NOMO-1 treated with DMSO at 0.1 percent for 48 hours (cell line): ENCODE measurements at regions not wholly inside any gene's neighbourhood (a gene's known extent, or its start where the extent isn't known, plus 50 kb on each side); places are given as distances from the start of the nearest gene placed in this dataset.

Source experiments
- DNase-seq: peaks from one replicate; lab custom pipeline; 2025; ENCODE audit not compliant: unreplicated experiment; lab: John Stamatoyannopoulos, UW

DNA sequence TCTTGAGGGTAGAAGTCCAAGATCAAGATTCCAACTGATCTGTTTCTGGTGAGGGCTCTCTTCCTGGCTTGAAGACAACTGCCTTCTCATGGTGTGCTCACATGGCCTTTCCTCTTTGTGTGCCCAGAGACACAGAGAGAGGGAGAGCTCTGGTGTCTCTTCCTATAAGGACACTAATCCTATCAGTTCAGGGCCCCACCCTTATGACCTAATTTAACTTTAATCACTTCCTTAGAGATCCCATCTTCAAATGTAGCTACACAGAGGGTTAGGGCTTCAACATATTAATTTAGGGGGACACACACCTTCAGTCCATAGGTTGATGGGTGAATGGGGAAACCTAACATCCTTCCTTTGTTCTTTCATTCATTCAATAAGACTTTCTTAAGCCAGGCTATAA is 144.6 kb downstream of the MN1 start:
- no peak for DNase-seq

DNA sequence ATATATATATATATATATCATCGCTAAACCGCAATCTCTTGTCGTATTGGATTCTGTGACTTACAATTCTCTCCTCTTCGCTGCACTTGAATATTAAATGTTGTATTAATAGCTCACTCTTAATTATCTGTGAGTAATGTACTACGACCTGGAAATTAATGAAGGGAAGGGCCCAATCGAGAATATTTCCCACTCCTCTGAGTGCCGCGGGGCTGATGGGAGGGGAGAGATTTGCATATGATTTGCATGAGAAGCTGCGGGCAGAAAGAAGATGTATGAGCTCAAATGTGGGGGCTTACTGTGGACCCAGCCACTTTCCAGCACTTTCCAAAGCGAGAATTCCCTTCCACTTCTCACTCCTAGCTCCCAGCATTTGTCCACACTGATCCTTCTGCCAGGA is 141.2 kb downstream of the MN1 start:
- DNase-seq: no peak

DNA sequence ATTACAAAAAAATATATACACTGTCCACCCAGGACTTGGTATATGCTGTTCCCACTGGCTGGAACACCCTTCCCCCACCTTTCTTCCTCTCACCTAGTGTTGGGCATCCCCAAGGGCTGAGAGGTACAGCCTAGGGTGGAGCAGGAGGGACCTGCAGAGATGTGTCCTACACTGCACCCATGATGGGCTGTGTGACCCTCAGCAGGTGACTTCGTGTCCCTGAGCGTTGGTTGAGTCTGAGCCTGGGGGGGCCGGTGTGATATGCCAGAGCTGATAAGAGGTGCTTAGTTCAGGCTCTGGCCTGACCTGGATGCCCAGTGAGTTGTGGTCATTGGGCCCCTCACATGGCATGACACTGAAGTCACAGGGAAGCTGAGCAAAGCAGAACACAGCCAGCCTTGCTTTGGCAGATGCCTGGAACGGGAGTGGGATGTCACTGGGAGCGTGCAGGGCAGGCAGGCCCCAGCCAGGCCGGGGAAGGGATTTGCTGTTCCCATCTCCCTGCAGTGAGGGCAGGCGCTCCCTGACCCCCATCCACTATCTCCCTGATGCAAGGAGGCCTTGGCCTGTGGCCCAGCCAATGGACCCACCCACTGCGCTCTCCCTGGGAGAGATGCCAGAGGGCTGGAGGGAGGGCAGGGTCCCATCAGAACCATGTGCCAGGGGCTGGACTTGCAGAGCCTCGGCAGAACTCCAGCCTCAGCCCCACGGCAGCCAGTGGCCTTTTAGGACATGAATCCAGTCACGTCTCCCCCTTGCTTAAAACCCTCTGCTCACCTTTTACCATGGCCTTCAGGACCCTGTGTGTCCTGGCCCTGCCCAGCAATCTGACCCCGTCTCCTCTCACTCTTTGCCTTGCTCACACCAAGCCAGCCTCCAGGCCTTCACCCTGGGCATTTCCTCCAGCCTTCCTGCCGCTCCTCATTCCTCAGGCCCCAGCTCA is 138.9 kb downstream of the MN1 start:
- no peak for DNase-seq

DNA sequence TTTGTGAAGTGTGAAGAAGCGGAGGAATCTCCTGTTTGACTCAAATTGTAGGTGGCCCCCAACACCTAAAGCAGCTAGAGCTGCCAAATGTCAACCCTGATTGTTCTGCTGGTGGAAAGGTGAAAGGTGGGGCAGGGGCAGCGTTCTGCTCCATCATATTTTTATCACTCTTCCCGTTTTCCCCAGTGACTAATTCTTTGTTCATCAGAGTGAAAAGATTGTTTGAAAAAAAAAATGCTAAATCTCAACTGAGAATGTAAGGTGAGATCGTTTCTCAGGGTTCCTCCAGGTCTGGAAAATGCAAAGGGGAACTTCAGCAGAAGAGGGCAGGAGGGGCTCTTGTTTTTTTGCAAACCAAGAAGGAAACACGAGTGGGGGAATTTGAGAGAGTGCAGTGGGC is 137.7 kb downstream of the MN1 start:
- DNase-seq: no peak

DNA sequence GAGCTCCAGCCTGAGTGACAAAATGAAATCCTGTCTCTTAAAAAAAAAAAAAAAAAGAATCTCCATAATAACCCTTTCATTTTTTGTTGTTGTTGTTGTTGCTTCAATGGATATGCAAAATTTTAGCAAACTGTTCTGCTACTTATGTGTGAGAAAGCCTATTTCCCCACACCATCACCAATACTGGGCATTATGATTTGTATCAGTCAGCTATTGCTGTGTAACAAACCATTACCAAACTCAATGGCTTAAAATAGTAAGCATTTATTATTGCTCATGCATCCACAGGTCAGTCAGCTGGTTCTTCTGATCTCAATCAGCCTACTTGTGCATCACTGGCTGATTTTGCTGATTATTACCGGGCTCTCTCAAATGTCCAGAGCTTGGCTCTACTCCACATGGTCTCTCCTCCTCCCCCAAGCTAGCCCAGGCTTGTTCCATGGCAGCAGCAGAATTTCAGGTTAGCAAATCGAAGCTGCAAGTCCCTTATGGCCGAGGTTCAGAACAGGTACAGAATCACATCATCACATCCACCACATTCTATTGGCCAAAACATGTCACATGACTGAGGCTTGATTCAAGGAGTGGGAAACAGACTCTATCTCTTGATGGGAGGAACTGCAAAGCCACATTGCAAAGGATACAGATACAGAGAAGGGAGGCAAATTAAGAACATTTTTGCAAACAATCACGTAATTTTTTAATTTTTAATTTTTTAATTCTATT is 135.1 kb downstream of the MN1 start:
- DNase-seq: no peak

DNA sequence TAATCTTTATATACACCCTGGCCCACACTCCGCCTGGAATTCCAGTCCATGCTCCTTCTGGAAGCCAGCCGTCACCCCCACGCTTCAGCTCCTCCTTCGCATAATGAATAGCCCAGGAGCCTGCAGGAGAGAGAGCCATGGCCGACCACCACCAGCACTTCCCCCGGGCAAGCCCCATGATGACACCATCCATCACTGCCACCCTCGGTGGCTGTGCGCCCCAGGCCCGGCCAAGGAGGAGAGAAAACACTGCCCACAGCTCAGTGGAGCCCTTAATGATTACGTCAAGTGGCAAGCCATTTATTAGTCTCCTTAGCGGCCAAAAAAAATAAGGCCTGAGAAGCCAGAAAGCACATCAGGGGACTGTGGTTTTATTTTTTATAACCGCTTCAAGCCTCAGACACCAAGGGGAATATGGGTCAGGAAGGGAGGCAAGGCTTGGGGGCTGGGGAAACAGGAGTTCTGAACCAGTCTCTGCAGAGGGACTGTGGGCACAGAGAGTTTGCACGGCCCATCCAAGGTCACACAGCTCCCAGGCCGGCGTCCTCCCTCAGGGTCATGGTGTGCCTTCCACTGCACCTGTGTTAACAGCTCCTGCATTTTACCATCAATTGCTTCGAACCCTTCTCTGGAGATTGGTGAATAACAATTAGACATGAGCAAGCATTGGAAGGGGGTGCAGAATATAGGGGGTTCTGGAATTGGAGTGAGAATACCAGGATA is 134.3 kb downstream of the MN1 start:
- DNase-seq: no peak

DNA sequence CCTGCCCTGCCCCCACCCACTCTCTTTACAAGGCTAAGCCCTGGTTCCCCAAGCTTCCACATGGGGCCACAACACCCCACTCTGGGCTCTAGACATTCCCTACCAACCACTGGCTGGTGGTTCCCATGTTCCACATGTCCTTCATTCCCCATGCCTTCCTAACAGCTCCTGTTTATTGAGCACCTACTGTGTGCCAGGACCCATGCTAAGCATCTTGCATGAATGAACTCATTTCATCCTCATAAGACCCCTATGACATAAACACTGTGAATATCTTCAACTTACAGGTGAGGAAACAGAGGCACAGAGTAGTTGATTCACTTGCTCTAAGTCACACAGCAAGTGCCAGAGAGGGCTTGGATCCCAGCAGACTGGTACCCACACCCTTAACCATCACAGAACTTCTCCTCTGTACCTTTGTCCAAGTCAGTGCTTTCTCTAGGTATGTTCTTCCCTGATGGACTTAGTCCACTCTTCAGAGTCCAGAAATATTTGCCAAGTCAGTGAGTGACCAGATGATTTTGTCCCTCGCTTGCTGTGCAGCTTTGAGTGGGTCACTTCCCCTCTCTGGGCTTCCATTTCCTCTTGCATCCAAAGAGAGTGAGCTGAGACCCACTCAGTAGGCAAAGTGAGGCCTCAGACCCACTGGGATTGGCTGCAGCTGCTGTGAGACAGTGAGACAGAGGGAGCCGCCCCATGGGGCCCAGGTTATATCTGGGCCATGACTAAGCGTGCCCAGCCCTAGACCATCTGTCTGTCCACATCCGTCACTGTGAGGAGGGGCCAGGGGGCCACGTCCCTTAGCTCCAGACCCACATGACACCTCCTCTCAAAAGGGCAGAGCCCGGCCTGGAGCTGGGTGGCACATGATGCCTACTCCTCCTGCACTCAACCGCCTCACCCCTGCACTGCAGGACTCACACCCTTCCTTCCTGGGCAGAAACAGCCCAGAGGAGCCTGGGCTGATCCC is 132.4 kb downstream of the MN1 start:
- peak; percentile 92 for DNase-seq

DNA sequence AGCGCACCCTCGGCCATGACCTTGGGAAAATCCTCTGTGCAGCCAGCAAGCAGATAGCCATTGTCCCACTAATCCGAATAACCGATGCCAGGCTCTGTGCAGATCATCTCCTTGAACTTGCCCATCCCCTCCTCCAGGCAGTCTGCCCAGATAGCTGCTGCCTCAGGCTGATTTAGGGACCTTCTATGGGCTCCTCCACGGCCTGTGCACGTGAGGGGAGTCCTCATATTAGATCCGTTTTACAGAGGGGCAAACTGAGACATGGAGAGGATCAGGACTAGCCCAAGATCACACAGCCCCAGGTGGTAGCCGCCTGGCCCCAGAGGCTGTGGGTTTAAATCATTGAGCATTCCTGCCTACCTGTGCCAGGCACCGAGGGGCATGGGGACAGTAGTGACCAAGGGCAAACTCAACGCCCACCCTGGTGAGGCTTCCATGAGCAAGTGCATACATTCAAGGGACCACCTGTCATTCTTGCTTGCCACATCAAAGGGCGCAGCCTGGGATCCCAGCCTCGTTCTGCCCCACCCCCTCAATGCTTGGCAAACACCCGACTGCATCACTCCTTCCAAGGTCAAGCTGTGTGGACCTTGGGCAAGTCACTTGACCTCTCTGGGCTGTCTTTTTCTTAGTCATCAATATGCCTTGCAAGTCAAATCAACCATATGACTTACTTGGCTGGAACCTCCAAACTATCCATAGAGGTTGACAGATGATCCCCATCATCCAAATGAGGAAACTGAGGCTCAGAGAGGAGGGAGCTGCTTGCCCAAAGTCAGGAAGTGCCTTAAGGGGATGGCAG is 131.6 kb downstream of the MN1 start:
- DNase-seq: no peak

DNA sequence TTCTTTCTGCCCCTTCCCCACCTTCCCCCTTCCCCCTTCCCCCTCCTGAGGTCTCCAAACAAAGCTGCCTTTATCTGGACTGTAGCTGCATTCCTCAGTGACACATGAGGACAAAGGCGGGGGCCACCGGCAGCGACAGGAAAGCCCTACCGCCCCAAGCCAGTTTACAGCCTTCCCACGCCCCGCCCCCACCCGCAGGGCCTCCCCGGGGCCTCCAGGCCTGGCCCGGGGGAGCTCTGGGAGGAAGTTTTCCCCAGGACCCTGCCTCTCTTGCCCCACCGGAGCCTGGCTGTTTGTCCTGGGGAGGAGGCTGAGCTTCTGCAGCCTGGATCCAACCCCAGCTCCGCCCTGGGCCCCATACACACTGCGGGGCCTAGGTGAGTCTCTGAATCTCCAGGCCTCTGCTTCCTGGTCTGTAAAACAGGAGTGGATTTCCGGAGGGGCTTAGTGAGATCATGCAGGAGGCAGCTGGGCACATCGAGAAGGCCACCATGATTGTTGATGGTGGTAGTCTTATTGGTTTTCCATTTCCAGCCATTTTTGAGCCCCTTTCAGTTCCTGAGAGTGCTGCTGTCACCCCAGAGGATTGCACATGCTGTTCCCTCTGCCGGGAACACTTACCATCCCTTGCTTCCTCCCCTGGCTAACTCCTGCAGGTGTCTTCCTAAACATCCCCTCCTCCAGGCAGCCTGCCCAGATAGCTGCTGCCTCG is 130.7 kb downstream of the MN1 start:
- DNase-seq: peak; percentile 45

DNA sequence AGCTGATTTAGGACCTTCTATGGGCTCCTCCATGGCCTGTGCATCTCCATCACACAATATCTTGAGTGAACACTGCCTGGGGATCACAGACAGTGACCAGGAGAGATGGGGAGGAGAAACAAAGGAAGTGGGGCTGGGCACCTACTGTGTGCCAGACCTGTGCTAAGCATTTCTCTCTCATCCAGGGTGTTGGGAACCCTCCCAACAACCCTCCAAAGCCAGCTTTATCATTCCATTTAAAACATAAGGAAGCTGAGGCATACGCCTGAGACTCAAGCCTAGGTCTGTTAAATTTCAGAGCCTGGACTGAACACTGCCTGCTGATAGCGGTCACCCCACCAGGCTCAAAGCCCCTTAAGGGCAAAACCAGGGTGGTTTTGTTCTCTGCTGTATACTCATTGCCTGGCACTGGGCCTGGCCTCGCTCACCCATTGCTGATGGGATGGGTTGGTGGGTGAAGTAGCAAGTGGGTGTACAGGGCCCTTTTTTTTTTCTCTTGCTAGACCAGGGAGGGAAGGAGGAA is 130.1 kb downstream of the MN1 start:
- no peak for DNase-seq

DNA sequence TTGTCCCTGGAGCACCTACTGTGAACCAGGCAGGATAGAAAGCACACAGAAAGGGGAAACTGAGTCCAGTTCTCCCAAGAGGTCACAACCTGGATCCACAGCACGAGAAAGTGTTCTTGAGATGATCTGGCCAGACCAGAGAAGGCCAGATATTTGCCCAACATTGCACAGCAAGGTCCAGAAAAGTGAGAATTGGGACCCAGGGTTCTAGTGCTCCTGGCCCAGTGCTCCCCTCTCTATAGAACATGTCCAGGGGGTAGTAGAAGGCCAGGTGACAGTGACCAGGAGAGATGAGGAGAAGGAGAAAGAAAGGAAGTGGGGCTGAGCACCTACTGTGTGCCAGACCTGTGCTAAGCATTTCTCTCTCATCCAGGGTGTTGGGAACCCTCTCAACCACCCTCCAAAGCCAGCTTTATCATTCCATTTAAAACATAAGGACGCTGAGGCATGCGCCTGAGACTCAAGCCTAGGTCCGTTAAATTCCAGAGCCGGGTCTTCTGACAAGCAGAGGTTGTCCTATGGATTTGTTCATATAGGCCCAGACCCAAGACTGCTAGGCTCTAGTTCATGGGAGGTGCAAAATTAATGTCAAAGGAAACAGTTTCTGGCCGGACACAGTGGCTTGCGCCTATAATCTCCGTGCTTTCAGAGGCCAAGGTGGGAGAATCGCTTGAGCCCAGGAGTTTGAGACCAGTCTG is 128.7 kb downstream of the MN1 start:
- no peak for DNase-seq

DNA sequence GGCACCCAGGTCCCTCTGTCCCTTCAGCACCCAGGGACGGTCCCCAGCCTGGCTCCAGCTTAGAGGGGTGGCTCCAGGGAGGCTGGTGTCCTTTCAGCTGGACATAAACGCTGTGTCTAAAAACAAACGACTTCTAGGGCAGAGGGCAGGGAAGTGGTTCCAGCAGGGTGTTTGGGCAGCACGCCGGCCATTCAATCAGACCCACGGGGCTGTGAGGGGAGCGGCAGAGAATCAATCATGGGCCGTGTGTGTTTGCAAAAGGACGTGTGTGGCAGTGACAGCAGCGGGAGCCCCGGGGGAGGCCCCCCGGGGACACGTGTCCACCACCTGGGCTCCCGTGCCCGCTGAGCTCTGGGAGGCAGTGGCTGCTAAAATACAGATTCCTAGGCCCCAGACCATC is 127.7 kb downstream of the MN1 start:
- DNase-seq: no peak

DNA sequence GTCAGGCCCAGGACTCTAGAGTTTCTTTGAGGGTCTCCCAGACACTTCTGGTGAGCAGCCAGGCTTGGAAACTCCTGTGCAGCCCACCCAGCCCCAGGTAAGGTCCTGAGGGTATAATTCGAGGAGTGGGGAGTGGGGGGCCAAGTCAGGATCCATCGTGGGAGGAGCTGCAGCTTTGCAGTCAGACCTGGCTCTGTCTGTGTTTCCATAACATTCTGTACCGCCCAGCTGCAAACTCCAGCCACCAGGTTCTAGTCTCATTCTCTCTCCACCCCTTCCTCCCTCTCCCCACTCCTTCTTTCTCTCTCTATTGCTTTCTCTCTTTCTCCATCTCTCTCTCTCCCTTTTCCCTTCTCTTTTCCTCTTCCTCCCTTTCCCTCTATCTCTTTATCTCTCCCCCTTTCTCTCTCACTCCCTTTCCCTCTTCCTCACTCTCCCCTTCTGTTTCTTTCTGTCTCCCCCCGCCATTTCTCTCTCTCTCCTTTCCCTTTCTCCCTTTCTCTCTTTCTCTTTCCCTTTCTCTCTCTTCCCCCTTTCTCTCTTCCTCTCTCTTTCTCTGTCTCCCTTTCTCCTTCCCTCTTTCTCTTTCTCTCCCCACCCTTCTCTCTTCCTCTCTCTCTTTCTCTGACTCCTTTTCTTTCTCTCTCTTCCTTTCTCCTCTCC is 127.2 kb downstream of the MN1 start:
- no peak for DNase-seq

DNA sequence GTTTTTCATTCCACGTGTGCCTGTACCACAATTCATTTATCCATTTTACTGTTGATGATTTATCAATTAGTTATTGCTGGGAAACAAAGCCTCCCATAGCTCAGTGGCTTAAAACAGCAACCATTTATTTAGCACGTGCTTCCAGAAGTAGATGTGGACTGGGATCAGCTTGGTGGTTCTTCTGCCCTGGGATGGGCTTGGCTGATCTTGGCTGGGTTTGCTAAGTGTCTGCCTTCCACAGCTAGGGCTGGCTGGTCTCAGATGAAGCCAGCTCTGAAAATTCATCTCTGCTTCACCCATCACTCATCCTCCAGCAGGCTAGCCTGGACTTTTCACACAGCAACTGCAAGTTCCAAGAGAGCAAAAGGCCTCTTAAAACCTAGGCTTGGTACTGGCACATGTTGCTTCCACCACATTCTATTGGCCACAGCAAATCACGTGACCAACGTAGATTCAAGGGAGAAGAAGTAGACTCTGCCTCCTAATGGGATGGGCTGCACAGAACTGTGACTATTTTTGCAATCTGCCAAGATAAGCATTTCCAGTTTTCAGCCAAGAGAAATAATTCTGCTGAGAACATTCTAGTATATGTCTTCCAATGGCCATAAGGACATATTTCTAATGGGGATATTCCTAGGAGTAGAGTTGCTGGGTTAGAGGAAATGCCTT is 124.9 kb downstream of the MN1 start:
- no peak for DNase-seq

DNA sequence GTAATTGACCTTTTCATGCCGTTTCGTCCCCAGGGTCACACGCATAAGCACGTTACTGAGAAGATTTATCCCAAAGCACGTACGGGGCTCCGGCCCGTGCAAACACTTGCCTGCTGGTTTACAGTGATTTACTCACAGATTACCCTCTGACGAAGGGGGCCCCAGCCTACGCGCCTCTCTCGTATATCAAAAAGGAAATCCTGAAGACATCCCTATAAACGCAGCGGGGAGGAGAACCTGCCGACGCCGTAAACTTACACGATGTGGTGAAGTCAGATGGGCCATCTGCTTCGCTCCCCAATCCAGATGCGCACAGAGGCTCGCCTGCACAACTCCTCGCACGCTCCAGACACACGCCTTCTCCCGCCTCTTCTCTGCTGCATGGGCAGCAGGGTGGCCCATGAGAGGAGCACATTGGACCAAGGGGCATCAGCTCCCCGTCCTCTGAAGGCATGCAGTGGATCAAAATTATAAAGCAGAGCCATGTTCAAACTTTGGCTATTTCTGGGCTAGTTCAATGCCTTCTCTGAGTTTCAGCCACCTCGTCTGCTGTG is 123.6 kb downstream of the MN1 start:
- DNase-seq: no peak

DNA sequence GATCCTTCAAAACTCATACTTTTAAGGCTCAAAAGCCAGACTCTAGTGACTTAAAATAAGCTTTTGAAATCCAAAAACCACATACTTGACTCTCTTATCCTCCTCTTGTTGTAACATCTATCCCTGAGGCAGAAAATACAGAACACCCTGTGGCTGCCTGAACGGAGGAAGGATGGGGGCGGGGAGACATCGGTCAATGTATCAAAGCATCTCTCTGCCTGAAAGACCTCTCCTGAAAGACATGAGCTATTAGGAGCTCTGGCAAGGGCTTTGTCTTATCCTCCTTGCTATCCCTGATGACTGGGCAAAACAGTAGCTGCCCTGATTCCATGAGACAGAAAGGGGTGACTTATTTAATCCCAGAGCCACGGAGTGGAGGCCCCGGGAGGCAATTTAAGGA is 122.4 kb downstream of the MN1 start:
- DNase-seq: no peak
